ENCODE measurements at regions not wholly inside any gene's neighbourhood (a gene's known extent, or its start where the extent isn't known, plus 50 kb on each side); places are given as distances from the start of the nearest gene placed in this dataset.
"Not testable (repeated sequence)": the region's sequence is repeated elsewhere in the genome, so short reads cannot be mapped to it uniquely, and the experiment has no call there.

DNA sequence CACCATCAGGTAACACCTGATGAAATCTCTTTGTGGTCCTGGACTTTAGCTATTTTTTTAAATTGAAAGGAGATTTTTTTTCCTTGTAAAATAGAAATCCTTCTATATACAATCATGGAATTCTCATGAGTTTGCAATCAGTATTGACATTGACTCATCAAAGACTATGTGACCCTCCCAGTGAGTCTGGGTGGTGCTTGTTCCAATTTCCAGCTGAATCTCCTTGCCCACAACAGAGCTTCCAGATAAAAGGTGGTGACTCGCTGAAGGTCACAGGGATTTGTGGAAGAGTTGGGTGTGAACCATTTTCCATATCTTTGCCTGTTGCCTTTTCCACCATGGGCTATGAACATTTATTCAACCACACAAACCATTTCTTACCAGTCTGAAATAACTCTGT is 486.6 kb downstream of the AJAP1 start:
- no peak for DNase-seq (ENCODE audit: low read depth in 2 of 2)

DNA sequence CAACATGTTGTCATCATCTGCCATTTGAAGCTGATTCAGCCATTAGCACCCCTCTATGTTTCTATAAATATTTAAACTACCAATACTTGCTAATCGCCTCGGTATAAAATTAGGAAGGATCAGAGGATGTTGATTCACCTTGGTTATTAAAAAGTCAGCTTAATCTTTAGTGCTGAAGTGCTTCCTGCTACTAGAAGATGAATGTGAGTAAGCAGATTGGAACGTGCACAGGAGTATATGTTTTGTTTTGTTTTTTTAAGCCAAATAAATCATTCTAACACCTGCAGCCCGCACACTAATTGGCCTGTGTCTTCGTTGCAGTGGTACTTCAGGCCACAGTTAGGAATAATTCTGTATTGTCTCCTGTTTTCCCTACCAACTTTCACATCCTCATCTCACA is 485.7 kb downstream of the AJAP1 start:
- DNase-seq (ENCODE audit: low read depth in 2 of 2), result no peak

- DNase-seq (ENCODE audit: low read depth in 2 of 2), result no peak
These were observed 475.4 kb downstream of the AJAP1 start for GRCh38 chr1:5129746-5130355.

- no peak for DNase-seq (ENCODE audit: low read depth in 2 of 2)
These were observed 470.8 kb downstream of the AJAP1 start for GRCh38 chr1:5125208-5125607.

DNA sequence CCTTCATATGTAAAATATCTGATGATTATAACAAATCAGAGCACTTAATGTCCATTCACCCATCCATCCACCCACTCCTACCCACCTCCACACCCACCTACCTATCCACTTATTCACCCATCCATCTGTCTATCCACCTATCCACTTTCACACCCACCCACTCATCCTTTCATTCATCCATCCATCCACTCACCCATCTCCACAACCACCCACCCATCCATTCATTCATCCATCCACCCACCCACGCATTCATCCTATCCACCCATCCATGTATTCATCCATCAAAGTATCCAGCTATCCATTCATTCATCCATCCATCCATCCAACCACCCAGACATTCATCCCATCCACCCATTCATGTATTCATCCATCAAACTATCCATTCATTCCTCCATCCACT is 466.1 kb downstream of the AJAP1 start:
- DNase-seq (ENCODE audit: low read depth in 2 of 2), result no peak

GRCh38 chr1:5119366-5120234 is 465.2 kb downstream of the AJAP1 start:
- DNase-seq (ENCODE audit: low read depth in 2 of 2), result no peak

DNA sequence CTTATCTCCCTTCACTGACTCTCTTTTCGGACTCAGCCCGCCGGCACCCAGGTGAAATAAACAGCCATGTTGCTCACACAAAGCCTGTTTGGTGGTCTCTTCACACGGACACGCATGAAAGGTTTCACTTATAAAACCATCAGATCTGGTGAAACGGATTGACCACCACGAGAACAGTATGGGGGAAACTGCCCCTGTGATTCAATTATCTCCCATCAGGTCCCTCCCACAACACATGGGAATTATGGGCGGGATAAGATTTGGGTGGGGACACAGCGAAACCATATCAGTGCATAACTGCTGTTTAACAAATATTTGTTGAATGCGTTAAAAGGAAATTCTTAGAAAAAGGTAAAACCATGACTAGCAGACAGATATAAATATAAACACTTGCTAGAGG is 464.4 kb downstream of the AJAP1 start:
- not testable (repeated sequence) for DNase-seq (ENCODE audit: low read depth in 2 of 2)

DNA sequence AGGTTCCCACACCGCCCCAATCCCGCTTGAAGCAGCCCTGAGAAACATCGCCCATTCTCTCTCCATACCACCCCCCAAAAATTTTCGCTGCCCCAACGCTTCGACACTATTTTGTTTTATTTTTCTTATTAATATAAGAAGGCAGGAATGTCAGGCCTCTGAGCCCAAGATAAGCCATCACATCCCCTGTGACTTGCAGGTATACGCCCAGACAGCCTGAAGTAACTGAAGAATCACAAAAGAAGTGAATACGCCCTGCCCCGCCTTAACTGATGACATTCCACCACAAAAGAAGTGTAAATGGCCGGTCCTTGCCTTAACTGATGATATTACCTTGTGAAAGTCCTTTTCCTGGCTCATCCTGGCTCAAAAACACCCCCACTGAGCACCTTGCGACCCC is 463.9 kb downstream of the AJAP1 start:
- DNase-seq (ENCODE audit: low read depth in 2 of 2), result not testable (repeated sequence)

- no peak for DNase-seq (ENCODE audit: low read depth in 2 of 2)
These were observed 457.2 kb downstream of the AJAP1 start for GRCh38 chr1:5111581-5111980.

DNA sequence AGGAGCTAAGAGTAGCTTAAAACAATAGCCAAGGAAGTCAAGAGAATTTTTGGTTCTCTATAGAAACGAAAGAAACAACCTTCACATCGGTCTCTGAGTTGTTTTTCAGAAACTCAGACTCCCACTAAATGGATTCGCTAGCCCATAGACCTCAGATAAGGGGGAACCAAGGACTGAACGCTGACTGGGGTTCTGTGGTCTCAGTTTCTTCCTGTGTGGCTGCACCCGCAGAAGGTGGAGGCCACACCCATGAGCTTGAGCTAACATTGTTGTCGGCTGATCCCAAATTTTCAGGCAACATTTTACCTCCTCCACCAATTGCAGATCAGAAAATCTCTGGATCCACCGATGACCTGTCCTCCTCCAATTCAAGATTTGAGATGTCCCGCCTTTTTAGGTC is 456.1 kb downstream of the AJAP1 start:
- DNase-seq (ENCODE audit: low read depth in 2 of 2), result no peak

DNA sequence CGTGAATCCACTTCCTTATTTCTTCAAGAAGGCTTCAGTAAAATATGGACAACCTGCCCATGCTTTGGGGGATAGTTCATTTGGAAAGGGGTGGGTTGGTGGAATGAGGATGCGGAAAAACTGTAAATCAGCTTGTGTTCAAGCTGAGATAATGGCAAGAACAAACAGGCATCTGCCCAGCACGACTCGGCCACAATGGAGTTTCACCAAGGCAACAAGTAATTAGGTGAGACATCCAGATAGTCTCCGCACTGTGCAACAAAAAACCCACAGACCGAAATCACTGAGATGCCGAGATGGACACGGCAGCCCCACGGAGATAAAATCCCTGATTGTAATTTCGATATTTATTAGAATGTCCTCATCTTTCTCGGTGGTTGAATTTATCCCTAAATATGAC is 455.2 kb downstream of the AJAP1 start:
- no peak for DNase-seq (ENCODE audit: low read depth in 2 of 2)

- DNase-seq (ENCODE audit: low read depth in 2 of 2), result no peak
These were observed 454.3 kb downstream of the AJAP1 start for GRCh38 chr1:5108740-5109139.

- no peak for DNase-seq (ENCODE audit: low read depth in 2 of 2)
These were observed 451.3 kb downstream of the AJAP1 start for GRCh38 chr1:5105744-5106143.

- no peak for DNase-seq (ENCODE audit: low read depth in 2 of 2)
These were observed 445.1 kb downstream of the AJAP1 start for GRCh38 chr1:5099558-5099957.

- DNase-seq (ENCODE audit: low read depth in 2 of 2), result no peak
These were observed 444.6 kb downstream of the AJAP1 start for GRCh38 chr1:5098981-5099385.

GRCh38 chr1:5093042-5093441 is 438.6 kb downstream of the AJAP1 start:
- DNase-seq (ENCODE audit: low read depth in 2 of 2), result no peak

DNA sequence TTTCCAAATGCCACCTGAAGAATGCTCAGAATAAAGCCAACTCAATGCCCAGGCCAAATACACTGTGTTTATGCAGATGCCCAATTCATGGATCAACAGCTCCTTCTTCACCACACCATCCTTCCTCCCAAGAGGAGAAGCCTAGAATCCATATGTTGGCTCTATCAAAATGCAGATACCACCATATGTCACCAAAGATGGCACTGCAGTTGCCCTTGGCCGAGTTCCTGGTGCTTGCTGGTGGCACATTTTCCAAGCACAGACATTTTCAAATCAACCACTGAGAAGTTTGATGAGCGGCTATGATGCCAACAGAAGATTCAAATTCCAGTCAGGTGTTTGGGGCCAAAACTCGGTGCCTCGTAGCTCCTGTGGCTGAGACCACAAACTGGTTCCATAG is 430.3 kb downstream of the AJAP1 start:
- no peak for DNase-seq (ENCODE audit: low read depth in 2 of 2)

GRCh38 chr1:5067246-5067645 is 412.8 kb downstream of the AJAP1 start:
- no peak for DNase-seq (ENCODE audit: low read depth in 2 of 2)

DNA sequence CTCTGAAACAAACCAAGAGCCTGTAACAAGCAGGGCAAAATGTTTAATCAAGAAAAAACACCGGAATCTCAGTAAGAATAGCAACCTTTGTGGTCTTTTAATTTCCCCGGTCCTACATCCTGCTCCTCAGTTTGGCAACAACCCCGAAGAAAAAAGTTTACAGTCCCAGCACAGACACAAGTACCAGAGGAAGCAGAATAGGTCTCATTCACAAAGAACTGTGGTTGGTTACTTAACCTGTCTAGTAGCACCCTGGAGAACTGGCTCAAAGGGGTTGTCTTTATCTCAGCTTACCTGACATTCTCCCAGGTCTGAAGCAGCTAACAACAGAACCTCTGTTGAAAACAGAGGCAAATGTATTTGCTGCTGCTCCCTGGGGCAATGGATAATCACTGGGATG is 399.3 kb downstream of the AJAP1 start:
- no peak for DNase-seq (ENCODE audit: low read depth in 2 of 2)

DNA sequence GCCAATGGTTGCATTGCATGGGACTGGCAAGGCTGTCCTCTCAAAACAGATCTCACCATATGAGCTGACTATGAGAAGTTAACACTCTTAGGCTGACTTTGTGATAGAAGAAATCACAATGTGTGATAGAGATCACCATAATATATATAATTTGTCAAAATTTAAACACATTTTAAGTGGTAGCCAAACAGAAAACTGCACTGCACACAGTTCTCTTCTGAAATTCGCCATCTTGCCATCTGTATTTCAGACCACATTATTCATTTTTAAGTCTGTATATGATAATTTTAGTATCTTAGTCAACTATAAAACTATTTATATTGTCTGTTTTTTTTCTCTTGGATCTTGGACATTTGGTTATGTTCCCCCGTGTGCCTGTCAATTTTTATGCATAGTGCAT is 374.7 kb downstream of the AJAP1 start:
- DNase-seq (ENCODE audit: low read depth in 2 of 2), result no peak

DNA sequence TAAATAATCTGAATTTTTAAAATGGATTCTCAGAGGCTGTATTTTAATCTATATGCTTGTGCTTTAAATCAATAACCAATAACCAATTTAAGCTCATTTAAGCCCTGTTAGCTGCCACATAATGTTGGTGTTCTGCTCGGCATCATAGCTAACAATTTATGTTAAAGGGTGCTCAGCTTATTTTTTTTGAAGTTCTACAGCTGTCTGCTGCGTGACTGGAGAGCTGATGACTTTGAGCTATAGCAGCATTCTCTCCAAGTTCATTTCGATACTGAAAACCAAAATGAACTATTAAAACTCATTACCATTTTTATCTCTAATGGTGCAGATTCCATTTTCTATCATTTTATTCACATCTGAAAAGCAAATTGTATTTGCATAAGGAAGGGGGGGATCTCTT is 357.8 kb downstream of the AJAP1 start:
- DNase-seq (ENCODE audit: low read depth in 2 of 2), result no peak

DNA sequence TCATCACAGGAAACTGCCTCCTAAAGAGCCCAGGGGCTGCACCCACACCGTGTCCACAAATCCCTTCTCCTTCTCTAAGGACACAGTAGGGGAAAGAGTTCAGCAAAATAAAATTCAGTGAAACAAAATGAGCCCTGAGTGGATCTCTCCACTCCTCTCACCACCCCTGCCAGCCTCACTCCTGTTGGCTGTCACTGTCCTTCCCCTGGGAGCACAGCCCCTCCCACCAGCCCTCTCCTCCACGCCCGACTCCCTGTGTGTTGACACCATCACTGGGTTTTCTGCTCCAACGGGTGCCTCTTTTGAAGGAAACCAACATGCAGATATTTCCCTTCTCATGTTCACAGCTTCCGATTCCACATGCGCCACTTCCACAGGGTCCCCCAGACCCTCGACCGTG is 356.2 kb downstream of the AJAP1 start:
- no peak for DNase-seq (ENCODE audit: low read depth in 2 of 2)

DNA sequence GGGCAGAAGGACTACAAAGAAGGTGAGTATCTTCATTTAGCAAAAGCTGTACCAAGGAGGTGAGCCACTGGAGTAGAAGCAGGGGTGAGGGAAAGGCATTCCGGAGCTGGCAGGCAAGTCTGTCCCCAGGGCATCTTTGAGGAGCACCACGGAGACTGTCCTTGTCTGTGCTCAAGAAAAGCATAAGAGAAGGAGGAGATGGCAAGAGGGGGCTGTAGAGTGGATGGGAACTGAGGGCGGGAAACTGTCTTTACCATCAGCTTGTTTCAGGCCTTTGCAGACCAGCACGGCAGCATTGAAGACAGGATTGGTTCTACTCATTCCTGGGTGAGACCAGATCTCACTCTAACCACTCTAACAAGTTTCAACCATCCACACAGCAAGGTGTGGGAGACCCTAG is 355.8 kb downstream of the AJAP1 start:
- no peak for DNase-seq (ENCODE audit: low read depth in 2 of 2)

All from stimulated activated CD4-positive, alpha-beta T cell treated with anti-CD3 and anti-CD28 coated beads, Interleukin-4, amount 100 ng/mL, for 48 hours (primary cell).